D721Med (cell line): ENCODE measurements at regions not wholly inside any gene's neighbourhood (a gene's known extent, or its start where the extent isn't known, plus 50 kb on each side); places are given as distances from the start of the nearest gene placed in this dataset.

Source experiments
- DNase-seq: peaks from one replicate; pipeline ENCODE4 v3.0.0; 2011; ENCODE audit warnings: low spot score; ENCODE audit not compliant: insufficient read length
- FAIRE-seq: peaks from 2 replicates; lab custom pipeline; 2011; peaks lifted over from hg19 to GRCh38; lab: Jason Lieb, UNC
- CTCF ChIP-seq: IDR thresholded peaks from 2 replicates; pipeline ENCODE4 v1.5.1; 2012; ENCODE audit warnings: mild to moderate bottlenecking, control low read depth; ENCODE audit not compliant: insufficient read depth; ENCODE audit errors: missing control alignments

- no peak for FAIRE-seq
- TF ChIP-seq CTCF = no peak
- no peak for DNase-seq
These were observed 94.8 kb downstream of the VIP start for GRCh38 chr6:152845421-152845820.

GRCh38 chr6:152846825-152847224 is 96.2 kb downstream of the VIP start:
- FAIRE-seq (no peak), DNase-seq (no peak)
- no peak for TF ChIP-seq CTCF

GRCh38 chr6:152848919-152849318 is 98.3 kb downstream of the VIP start:
- FAIRE-seq (no peak), DNase-seq (no peak)
- TF ChIP-seq CTCF = no peak

- no peak for TF ChIP-seq CTCF
- DNase-seq = no peak
- no peak for FAIRE-seq
These were observed 103.6 kb downstream of the VIP start for GRCh38 chr6:152854086-152854795.

- no peak for FAIRE-seq
- no peak for DNase-seq
- TF ChIP-seq CTCF = no peak
These were observed 107.5 kb downstream of the VIP start for GRCh38 chr6:152858141-152858540.

- FAIRE-seq (no peak), DNase-seq (no peak)
- TF ChIP-seq CTCF = no peak
These were observed 108.6 kb downstream of the VIP start for GRCh38 chr6:152859225-152859624.

GRCh38 chr6:152863618-152864326 is 113.2 kb downstream of the VIP start:
- DNase-seq = no peak
- FAIRE-seq = peak; percentile 77
- peak; percentile 88 for TF ChIP-seq CTCF
